HCEC 1CT (cell line): ENCODE measurements at regions not wholly inside any gene's neighbourhood (a gene's known extent, or its start where the extent isn't known, plus 50 kb on each side); places are given as distances from the start of the nearest gene placed in this dataset.

Experiments
- DNase-seq: peaks from one replicate; pipeline ENCODE4 v3.0.0-alpha.2; 2017

- DNase-seq: no peak
Observed at GRCh38 chr4:11342401-11342800, 86.3 kb downstream of the HS3ST1 start.

- DNase-seq: no peak
Observed at GRCh38 chr4:11341337-11342043, 87.2 kb downstream of the HS3ST1 start.

GRCh38 chr4:11338956-11339782, 89.5 kb downstream of the HS3ST1 start:
- no peak for DNase-seq

- DNase-seq: no peak
Observed at GRCh38 chr4:11337287-11337686, 91.4 kb downstream of the HS3ST1 start.

GRCh38 chr4:11336435-11336834, 92.3 kb downstream of the HS3ST1 start:
- DNase-seq: no peak

GRCh38 chr4:11334887-11335286, 93.8 kb downstream of the HS3ST1 start:
- DNase-seq: no peak

- no peak for DNase-seq
Observed at GRCh38 chr4:11328401-11328800, 100.3 kb downstream of the HS3ST1 start.

GRCh38 chr4:11326021-11326420, 102.7 kb downstream of the HS3ST1 start:
- no peak for DNase-seq

GRCh38 chr4:11323771-11324170, 104.9 kb downstream of the HS3ST1 start:
- DNase-seq: no peak

- DNase-seq: no peak
Observed at GRCh38 chr4:11313157-11313943, 115.3 kb downstream of the HS3ST1 start.

- no peak for DNase-seq
Observed at GRCh38 chr4:11312389-11312788, 116.3 kb downstream of the HS3ST1 start.

- DNase-seq: no peak
Observed at GRCh38 chr4:11301075-11301660, 127.5 kb downstream of the HS3ST1 start.

- DNase-seq: no peak
Observed at GRCh38 chr4:11299836-11300235, 128.9 kb downstream of the HS3ST1 start.

GRCh38 chr4:11299016-11299415, 129.7 kb downstream of the HS3ST1 start:
- no peak for DNase-seq

GRCh38 chr4:11298451-11298850, 130.2 kb downstream of the HS3ST1 start:
- DNase-seq: no peak

- DNase-seq: no peak
Observed at GRCh38 chr4:11297627-11298026, 131.1 kb downstream of the HS3ST1 start.

- DNase-seq: no peak
Observed at GRCh38 chr4:11297201-11297600, 131.5 kb downstream of the HS3ST1 start.

GRCh38 chr4:11293866-11294265, 134.8 kb downstream of the HS3ST1 start:
- DNase-seq: no peak

GRCh38 chr4:11287055-11287454, 141.6 kb downstream of the HS3ST1 start:
- no peak for DNase-seq

- no peak for DNase-seq
Observed at GRCh38 chr4:11286533-11286932, 142.2 kb downstream of the HS3ST1 start.

GRCh38 chr4:11281720-11282119, 147.0 kb downstream of the HS3ST1 start:
- DNase-seq: no peak

GRCh38 chr4:11271263-11271662, 157.4 kb downstream of the HS3ST1 start:
- DNase-seq: no peak

GRCh38 chr4:11268149-11268548, 160.5 kb downstream of the HS3ST1 start:
- DNase-seq: no peak
